HCT116 (cell line): ENCODE measurements at regions not wholly inside any gene's neighbourhood (a gene's known extent, or its start where the extent isn't known, plus 50 kb on each side); places are given as distances from the start of the nearest gene placed in this dataset.

Experiments
- ATAC-seq: fragments of 200-7000 bp; cut with Tn5 transposase; 2 replicates; pipeline ENCODE4 v1.9.1; 2020; ENCODE audit warnings: mild to moderate bottlenecking, moderate library complexity
- BruUV-seq: library from RNA; stranded (reverse); fragments of 400-500 nt; replicated peaks from 2 replicates; lab custom pipeline; 2021; lab: Mats Ljungman, UMichigan
- CTCF ChIA-PET: fragments of 300-600 bp; sonication (Branson Sonifier 250); formaldehyde crosslinking; loops from one replicate; lab custom pipeline; 2021; ENCODE audit warnings: antibody characterized with exemption; lab: Charles Lee
- POLR2A ChIA-PET: fragments of 300-600, 350-600 bp; sonication (Branson Sonifier 250); formaldehyde crosslinking; loops from one replicate; lab custom pipeline; 2021; ENCODE audit warnings: antibody characterized with exemption; lab: Charles Lee
- RAD21 ChIA-PET, 2 experiments: fragments of 300-600 bp; sonication (Branson Sonifier 250); formaldehyde crosslinking; loops; one replicate each; lab custom pipeline; 2023; ENCODE audit warnings: low total read pairs in 2 of 2; ENCODE audit not compliant: uncharacterized antibody in 2 of 2, unreplicated experiment in 2 of 2, low non-redundant PET in 1 of 2; lab: Charles Lee
- DNase-seq: peaks from one replicate; pipeline ENCODE4 v3.0.0-alpha.2; 2010; ENCODE audit warnings: low read depth, low spot score
- H2AFZ ChIP-seq: fragments of 200-600 bp; shearing (Covaris generic), sonication (generic); 2 replicates; pipeline ENCODE4 v1.6.1; 2017; ENCODE audit warnings: low read depth, mixed run types, mixed read lengths, antibody characterized with exemption, low read length; ENCODE audit not compliant: poor library complexity, severe bottlenecking
- H3K27ac ChIP-seq: 2 replicates; pipeline ENCODE4 v1.5.1; 2012; ENCODE audit warnings: low read depth, low read length
- H3K27me3 ChIP-seq: fragments of 200-600 bp; sonication (generic); 2 replicates; pipeline ENCODE4 v1.6.1; 2016; ENCODE audit warnings: mixed run types, low read length, mixed read lengths; ENCODE audit not compliant: insufficient read depth
- H3K36me3 ChIP-seq, 2 experiments: fragments of 200-500 bp in 1 of 2; fragments of 200-600 bp in 1 of 2; sonication (Bioruptor generic) in 1 of 2; sonication (generic) in 1 of 2; 2 replicates each; pipeline versions ENCODE4 v1.5.1 to v1.6.1; 2014 to 2016; ENCODE audit warnings: low read length in 2 of 2, inconsistent platforms in 1 of 2, mixed read lengths in 1 of 2, mixed run types in 1 of 2; ENCODE audit not compliant: insufficient read depth in 2 of 2, control insufficient read depth in 1 of 2
- H3K4me1 ChIP-seq, 2 experiments: fragments of 200-600 bp in 1 of 2; sonication (generic) in 1 of 2; 2 replicates each; pipeline versions ENCODE4 v1.5.1 to v1.6.1; 2012 to 2017; ENCODE audit warnings: low read length in 2 of 2, inconsistent platforms in 1 of 2, mild to moderate bottlenecking in 1 of 2, mixed read lengths in 1 of 2, mixed run types in 1 of 2, moderate library complexity in 1 of 2; ENCODE audit not compliant: insufficient read depth in 2 of 2, control insufficient read depth in 1 of 2
- H3K4me2 ChIP-seq: fragments of 200-600 bp; sonication (generic); 2 replicates; pipeline ENCODE4 v1.6.1; 2017; ENCODE audit warnings: mixed run types, low read length, mixed read lengths
- H3K4me3 ChIP-seq, 2 experiments: fragments of 200-600 bp in 1 of 2; sonication (generic) in 1 of 2; replicated peaks in 1 of 2; 2 replicates each; pipeline ENCODE4 v1.5.1; 2011 to 2016; ENCODE audit warnings: low read length in 2 of 2, control low read depth in 1 of 2, low read depth in 1 of 2, mild to moderate bottlenecking in 1 of 2, mixed read lengths in 1 of 2, mixed run types in 1 of 2
- H3K79me2 ChIP-seq: fragments of 200-600 bp; sonication (generic); 2 replicates; pipeline ENCODE4 v1.6.1; 2017; ENCODE audit warnings: mild to moderate bottlenecking, mixed run types, low read length, moderate library complexity, mixed read lengths; ENCODE audit not compliant: insufficient read depth
- H3K9ac ChIP-seq: fragments of 200-600 bp; sonication (generic); 2 replicates; pipeline ENCODE4 v1.6.1; 2016; ENCODE audit warnings: low read length, mixed read lengths
- H3K9me2 ChIP-seq: fragments of 200-600 bp; sonication (generic), shearing (Covaris generic); 2 replicates; pipeline ENCODE4 v1.6.1; 2017; ENCODE audit warnings: mixed run types, mild to moderate bottlenecking, moderate library complexity; ENCODE audit not compliant: insufficient read depth
- H3K9me3 ChIP-seq, 2 experiments: fragments of 200-500 bp in 1 of 2; fragments of 200-600 bp in 1 of 2; sonication (Bioruptor generic) in 1 of 2; sonication (generic) in 1 of 2; 2 replicates each; pipeline ENCODE4 v1.6.1; 2014 to 2017; ENCODE audit warnings: low read length in 2 of 2, mixed read lengths in 2 of 2, inconsistent platforms in 1 of 2, low read depth in 1 of 2, mild to moderate bottlenecking in 1 of 2, mixed run types in 1 of 2, moderate library complexity in 1 of 2; ENCODE audit not compliant: control insufficient read depth in 1 of 2, insufficient read depth in 1 of 2
- H4K20me1 ChIP-seq: fragments of 200-600 bp; sonication (generic), shearing (Covaris generic); 2 replicates; pipeline ENCODE4 v1.6.1; 2017; ENCODE audit warnings: mixed run types, mild to moderate bottlenecking, moderate library complexity; ENCODE audit not compliant: insufficient read depth
- CBX3 ChIP-seq: IDR thresholded peaks from 2 replicates; pipeline ENCODE4 v1.6.1; 2012; ENCODE audit warnings: low read depth
- ELF1 ChIP-seq: IDR thresholded peaks from 2 replicates; pipeline ENCODE4 v1.6.1; 2012; ENCODE audit warnings: low read depth, borderline replicate concordance
- FOSL1 ChIP-seq: IDR thresholded peaks from 2 replicates; pipeline ENCODE4 v1.6.1; 2012; ENCODE audit warnings: low read depth
- POLR2A ChIP-seq: IDR thresholded peaks from 2 replicates; pipeline ENCODE4 v1.7.0; 2011; ENCODE audit warnings: borderline replicate concordance; ENCODE audit not compliant: insufficient read depth, insufficient read length; ENCODE audit errors: extremely low read depth
- RAD21 ChIP-seq: IDR thresholded peaks from 2 replicates; pipeline ENCODE4 v1.6.1; 2012; ENCODE audit warnings: low read depth, mild to moderate bottlenecking
- SIN3A ChIP-seq: IDR thresholded peaks from 2 replicates; pipeline ENCODE4 v1.6.1; 2012; ENCODE audit warnings: low read depth
- SP1 ChIP-seq: IDR thresholded peaks from 2 replicates; pipeline ENCODE4 v1.6.1; 2012; ENCODE audit warnings: low read depth
- SRF ChIP-seq: IDR thresholded peaks from 2 replicates; pipeline ENCODE4 v1.6.1; 2012; ENCODE audit warnings: low read depth
- YY1 ChIP-seq: IDR thresholded peaks from 2 replicates; pipeline ENCODE4 v1.6.1; 2011; ENCODE audit warnings: low read length, low read depth, moderate library complexity, mild to moderate bottlenecking; ENCODE audit not compliant: insufficient replicate concordance; ENCODE audit errors: extremely low read depth
- ZFX ChIP-seq: fragments of 450-650 bp; IDR thresholded peaks from 2 replicates; pipeline ENCODE4 v1.6.1; 2017
- intact Hi-C: fragments of 100-400 bp; cut with micrococcal nuclease; formaldehyde crosslinking; loops from 2 replicates; pipeline ENCODE4 v1.10.0; 2022
- TF ChIP-seq, protein P1 (sequence below): IDR thresholded peaks from 2 replicates; pipeline ENCODE4 v1.6.1; 2011; ENCODE audit warnings: mild to moderate bottlenecking, low read length, moderate library complexity; ENCODE audit not compliant: insufficient replicate concordance; ENCODE audit errors: extremely low read depth
- TF ChIP-seq, protein P2 (sequence below): IDR thresholded peaks from 2 replicates; pipeline ENCODE4 v1.6.1; 2012
- TF ChIP-seq, protein P3 (sequence below): IDR thresholded peaks from 2 replicates; pipeline ENCODE4 v1.6.1; 2012; ENCODE audit warnings: low read depth

DNA sequence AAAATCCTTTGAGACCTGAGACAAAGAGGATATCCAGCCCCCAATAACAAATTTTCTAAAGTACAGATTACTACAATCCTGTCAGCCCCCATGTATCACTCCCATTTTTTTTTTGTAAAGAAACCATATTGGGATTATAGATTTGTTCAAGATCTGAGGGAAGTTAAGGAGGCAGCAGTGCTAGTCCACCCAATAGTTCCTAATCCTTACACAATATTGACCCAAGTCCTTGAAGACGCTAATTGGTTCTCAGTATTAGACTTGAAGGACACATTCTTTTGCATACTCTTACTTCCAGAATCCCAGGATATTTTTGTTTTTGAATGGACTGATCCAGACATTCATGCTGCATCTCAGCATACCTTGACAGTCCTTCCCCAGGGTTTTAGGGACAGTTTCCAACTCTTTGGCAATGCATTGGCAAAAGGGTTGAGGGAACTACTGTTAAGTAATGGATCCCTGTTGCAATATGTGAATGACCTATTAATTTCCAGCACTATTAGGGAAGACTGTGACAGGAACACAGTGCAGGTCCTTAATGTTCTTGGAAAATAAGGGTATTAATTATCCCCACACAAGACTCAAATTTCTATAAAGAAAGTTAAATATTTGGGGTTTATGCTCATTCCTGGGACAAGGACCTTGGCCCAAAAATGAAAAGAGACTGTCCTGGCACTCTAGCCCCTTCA, 1519.5 kb upstream of the SEL1L start:
- no peaks in the 10 kb centered on the region for H3K36me3 ChIP-seq
- ChIA-PET RAD21 (no interaction called here), POLR2A (no interaction called here), CTCF (no interaction called here)
- H3K9ac ChIP-seq: no peak overlapping the region
- ATAC-seq: no peak
- H3K4me1 ChIP-seq: no peaks in the 10 kb centered on the region
- H3K27ac ChIP-seq: no peak overlapping the region
- no peaks in the 10 kb centered on the region for H3K79me2 ChIP-seq
- H2AFZ ChIP-seq: no peak overlapping the region
- H3K4me3 ChIP-seq: no peak overlapping the region
- intact Hi-C loops: no loop called here
- no peak for TF ChIP-seq CBX3
- TF ChIP-seq, protein P1, sequence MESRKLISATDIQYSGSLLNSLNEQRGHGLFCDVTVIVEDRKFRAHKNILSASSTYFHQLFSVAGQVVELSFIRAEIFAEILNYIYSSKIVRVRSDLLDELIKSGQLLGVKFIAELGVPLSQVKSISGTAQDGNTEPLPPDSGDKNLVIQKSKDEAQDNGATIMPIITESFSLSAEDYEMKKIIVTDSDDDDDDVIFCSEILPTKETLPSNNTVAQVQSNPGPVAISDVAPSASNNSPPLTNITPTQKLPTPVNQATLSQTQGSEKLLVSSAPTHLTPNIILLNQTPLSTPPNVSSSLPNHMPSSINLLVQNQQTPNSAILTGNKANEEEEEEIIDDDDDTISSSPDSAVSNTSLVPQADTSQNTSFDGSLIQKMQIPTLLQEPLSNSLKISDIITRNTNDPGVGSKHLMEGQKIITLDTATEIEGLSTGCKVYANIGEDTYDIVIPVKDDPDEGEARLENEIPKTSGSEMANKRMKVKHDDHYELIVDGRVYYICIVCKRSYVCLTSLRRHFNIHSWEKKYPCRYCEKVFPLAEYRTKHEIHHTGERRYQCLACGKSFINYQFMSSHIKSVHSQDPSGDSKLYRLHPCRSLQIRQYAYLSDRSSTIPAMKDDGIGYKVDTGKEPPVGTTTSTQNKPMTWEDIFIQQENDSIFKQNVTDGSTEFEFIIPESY: no peak
- TF ChIP-seq SIN3A: no peak
- TF ChIP-seq, protein P2, sequence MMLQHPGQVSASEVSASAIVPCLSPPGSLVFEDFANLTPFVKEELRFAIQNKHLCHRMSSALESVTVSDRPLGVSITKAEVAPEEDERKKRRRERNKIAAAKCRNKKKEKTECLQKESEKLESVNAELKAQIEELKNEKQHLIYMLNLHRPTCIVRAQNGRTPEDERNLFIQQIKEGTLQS: no peak
- TF ChIP-seq ELF1: no peak
- TF ChIP-seq SRF: no peak
- TF ChIP-seq FOSL1: no peak
- TF ChIP-seq, protein P3, sequence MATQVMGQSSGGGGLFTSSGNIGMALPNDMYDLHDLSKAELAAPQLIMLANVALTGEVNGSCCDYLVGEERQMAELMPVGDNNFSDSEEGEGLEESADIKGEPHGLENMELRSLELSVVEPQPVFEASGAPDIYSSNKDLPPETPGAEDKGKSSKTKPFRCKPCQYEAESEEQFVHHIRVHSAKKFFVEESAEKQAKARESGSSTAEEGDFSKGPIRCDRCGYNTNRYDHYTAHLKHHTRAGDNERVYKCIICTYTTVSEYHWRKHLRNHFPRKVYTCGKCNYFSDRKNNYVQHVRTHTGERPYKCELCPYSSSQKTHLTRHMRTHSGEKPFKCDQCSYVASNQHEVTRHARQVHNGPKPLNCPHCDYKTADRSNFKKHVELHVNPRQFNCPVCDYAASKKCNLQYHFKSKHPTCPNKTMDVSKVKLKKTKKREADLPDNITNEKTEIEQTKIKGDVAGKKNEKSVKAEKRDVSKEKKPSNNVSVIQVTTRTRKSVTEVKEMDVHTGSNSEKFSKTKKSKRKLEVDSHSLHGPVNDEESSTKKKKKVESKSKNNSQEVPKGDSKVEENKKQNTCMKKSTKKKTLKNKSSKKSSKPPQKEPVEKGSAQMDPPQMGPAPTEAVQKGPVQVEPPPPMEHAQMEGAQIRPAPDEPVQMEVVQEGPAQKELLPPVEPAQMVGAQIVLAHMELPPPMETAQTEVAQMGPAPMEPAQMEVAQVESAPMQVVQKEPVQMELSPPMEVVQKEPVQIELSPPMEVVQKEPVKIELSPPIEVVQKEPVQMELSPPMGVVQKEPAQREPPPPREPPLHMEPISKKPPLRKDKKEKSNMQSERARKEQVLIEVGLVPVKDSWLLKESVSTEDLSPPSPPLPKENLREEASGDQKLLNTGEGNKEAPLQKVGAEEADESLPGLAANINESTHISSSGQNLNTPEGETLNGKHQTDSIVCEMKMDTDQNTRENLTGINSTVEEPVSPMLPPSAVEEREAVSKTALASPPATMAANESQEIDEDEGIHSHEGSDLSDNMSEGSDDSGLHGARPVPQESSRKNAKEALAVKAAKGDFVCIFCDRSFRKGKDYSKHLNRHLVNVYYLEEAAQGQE: no peak
- TF ChIP-seq YY1: no peak
- no peak for TF ChIP-seq RAD21
- TF ChIP-seq SP1: no peak
- no peak for TF ChIP-seq ZFX
- TF ChIP-seq POLR2A: no peak
- DNase-seq: no peak
- no peaks in the 10 kb centered on the region for H4K20me1 ChIP-seq
- H3K9me3 ChIP-seq: peaks cover 10 to 40% of the 10 kb centered on the region in 2 experiments; a peak in 2 of 4 replicates
- no peak overlapping the region for H3K4me2 ChIP-seq
- no peaks in the 10 kb centered on the region for H3K9me2 ChIP-seq
- no TSS peak for BruUV-seq
- no peaks in the 10 kb centered on the region for H3K27me3 ChIP-seq
